DMS 273 (cell line): ENCODE measurements at regions not wholly inside any gene's neighbourhood (a gene's known extent, or its start where the extent isn't known, plus 50 kb on each side); places are given as distances from the start of the nearest gene placed in this dataset.
"Not testable (repeated sequence)": the region's sequence is repeated elsewhere in the genome, so short reads cannot be mapped to it uniquely, and the experiment has no call there.

Experiments used
- DNase-seq: peaks from one replicate; lab custom pipeline; 2025; ENCODE audit not compliant: unreplicated experiment; lab: John Stamatoyannopoulos, UW

GRCh38 chr10:30736685-30737232 lies 107.2 kb upstream of the LYZL2 start:
- peak; percentile 6 for DNase-seq

- no peak for DNase-seq
Observed at GRCh38 chr10:30734901-30735300, 105.3 kb upstream of the LYZL2 start.

- DNase-seq = no peak
Observed at GRCh38 chr10:30732671-30733070, 103.1 kb upstream of the LYZL2 start.

GRCh38 chr10:30731963-30732362 lies 102.4 kb upstream of the LYZL2 start:
- no peak for DNase-seq

GRCh38 chr10:30730306-30730705 lies 100.8 kb upstream of the LYZL2 start:
- no peak for DNase-seq

GRCh38 chr10:30728766-30729165 lies 99.2 kb upstream of the LYZL2 start:
- DNase-seq = no peak

GRCh38 chr10:30728127-30728526 lies 98.6 kb upstream of the LYZL2 start:
- DNase-seq = no peak

GRCh38 chr10:30727524-30727923 lies 98.0 kb upstream of the LYZL2 start:
- no peak for DNase-seq

GRCh38 chr10:30726783-30727414 lies 97.3 kb upstream of the LYZL2 start:
- peak; percentile 76 for DNase-seq

GRCh38 chr10:30725661-30726060 lies 96.1 kb upstream of the LYZL2 start:
- no peak for DNase-seq

GRCh38 chr10:30724296-30724695 lies 94.7 kb upstream of the LYZL2 start:
- peak; percentile 1 for DNase-seq

GRCh38 chr10:30722956-30723620 lies 93.5 kb upstream of the LYZL2 start:
- no peak for DNase-seq

- DNase-seq = no peak
Observed at GRCh38 chr10:30719832-30720231, 90.3 kb upstream of the LYZL2 start.

- no peak for DNase-seq
Observed at GRCh38 chr10:30709700-30710358, 80.3 kb upstream of the LYZL2 start.

GRCh38 chr10:30709229-30709628 lies 79.7 kb upstream of the LYZL2 start:
- DNase-seq = no peak

- no peak for DNase-seq
Observed at GRCh38 chr10:30708234-30708633, 78.7 kb upstream of the LYZL2 start.

GRCh38 chr10:30706189-30706588 lies 76.6 kb upstream of the LYZL2 start:
- DNase-seq = not testable (repeated sequence)

GRCh38 chr10:30705625-30706149 lies 76.1 kb upstream of the LYZL2 start:
- no peak for DNase-seq

- no peak for DNase-seq
Observed at GRCh38 chr10:30705101-30705624, 75.6 kb upstream of the LYZL2 start.

- not testable (repeated sequence) for DNase-seq
Observed at GRCh38 chr10:30704601-30705100, 75.1 kb upstream of the LYZL2 start.

- no peak for DNase-seq
Observed at GRCh38 chr10:30704026-30704600, 74.6 kb upstream of the LYZL2 start.
